HEK293T (cell line): ENCODE measurements at regions not wholly inside any gene's neighbourhood (a gene's known extent, or its start where the extent isn't known, plus 50 kb on each side); places are given as distances from the start of the nearest gene placed in this dataset.
A peak's percentile ranks its signal among the peaks of the same experiment; 100 is the strongest.

Experiments used
- CTCF ChIA-PET: fragments of 350-600 bp; formaldehyde crosslinking; extraction: SDS; loops from one replicate; lab custom pipeline; 2021; ENCODE audit warnings: antibody characterized with exemption, inconsistent platforms; lab: Yijun Ruan, JAX
- POLR2A ChIA-PET: fragments of 350-600 bp; formaldehyde crosslinking; extraction: SDS; loops from one replicate; lab custom pipeline; 2020; ENCODE audit warnings: antibody characterized with exemption, inconsistent platforms; lab: Yijun Ruan, JAX
- DNase-seq: peaks from one replicate; pipeline ENCODE4 v3.0.0; 2012; ENCODE audit warnings: mixed read lengths; ENCODE audit errors: extremely low spot score
- ARNT ChIP-seq: fragments of 450-650 bp; IDR thresholded peaks from 2 replicates; pipeline ENCODE4 v1.6.1; 2017; ENCODE audit warnings: mild to moderate bottlenecking
- BHLHE40 ChIP-seq: fragments of 450-650 bp; IDR thresholded peaks from 2 replicates; pipeline ENCODE4 v1.6.1; 2016; ENCODE audit warnings: mild to moderate bottlenecking, moderate library complexity, borderline replicate concordance
- CTBP1 ChIP-seq: fragments of 450-650 bp; IDR thresholded peaks from 2 replicates; pipeline ENCODE4 v1.6.1; 2016; ENCODE audit warnings: borderline replicate concordance
- ELF4 ChIP-seq: fragments of 450-650 bp; IDR thresholded peaks from 2 replicates; pipeline ENCODE4 v1.6.1; 2017; ENCODE audit warnings: antibody characterized with exemption
- FOXA1 ChIP-seq: fragments of 450-650 bp; IDR thresholded peaks from 2 replicates; pipeline ENCODE4 v1.6.1; 2016; ENCODE audit warnings: mild to moderate bottlenecking
- FOXK2 ChIP-seq: fragments of 450-650 bp; IDR thresholded peaks from 2 replicates; pipeline ENCODE4 v1.6.1; 2016; ENCODE audit warnings: mild to moderate bottlenecking
- FOXM1 ChIP-seq: fragments of 450-650 bp; IDR thresholded peaks from 2 replicates; pipeline ENCODE4 v1.6.1; 2017; ENCODE audit warnings: mild to moderate bottlenecking, borderline replicate concordance
- HDGF ChIP-seq: fragments of 450-650 bp; IDR thresholded peaks from 2 replicates; pipeline ENCODE4 v1.6.1; 2017; ENCODE audit warnings: antibody characterized with exemption, borderline replicate concordance
- L3MBTL2 ChIP-seq: fragments of 450-650 bp; conservative IDR thresholded peaks from 2 replicates; pipeline ENCODE4 v1.6.1; 2016; ENCODE audit warnings: mild to moderate bottlenecking
- LEF1 ChIP-seq: fragments of 450-650 bp; IDR thresholded peaks from 2 replicates; pipeline ENCODE4 v1.6.1; 2017; ENCODE audit warnings: mild to moderate bottlenecking, borderline replicate concordance
- NFRKB ChIP-seq: fragments of 450-650 bp; IDR thresholded peaks from 2 replicates; pipeline ENCODE4 v1.6.1; 2016; ENCODE audit warnings: mild to moderate bottlenecking, moderate library complexity
- SP1 ChIP-seq: fragments of 450-650 bp; IDR thresholded peaks from 2 replicates; pipeline ENCODE4 v1.6.1; 2017
- SUZ12 ChIP-seq: fragments of 450-650 bp; IDR thresholded peaks from 2 replicates; pipeline ENCODE4 v1.6.1; 2016; ENCODE audit warnings: mild to moderate bottlenecking
- TARDBP ChIP-seq: fragments of 450-650 bp; IDR thresholded peaks from 2 replicates; pipeline ENCODE4 v1.6.1; 2016
- ZNF384 ChIP-seq: fragments of 450-650 bp; IDR thresholded peaks from 2 replicates; pipeline ENCODE4 v1.6.1; 2016
- TF ChIP-seq, protein P1 (sequence below): fragments of 450-650 bp; IDR thresholded peaks from 2 replicates; pipeline ENCODE4 v1.6.1; 2016

- POLR2A ChIA-PET = no interaction called here
- CTCF ChIA-PET = interaction anchor here (3.7 kb wide), 1 partner anchor 107 kb away, joined by 11 read pairs; no protein-coding TSS in a partner anchor
- no peak for DNase-seq
- TF ChIP-seq BHLHE40 (no peak), FOXA1 (no peak), L3MBTL2 (no peak), HDGF (no peak), FOXM1 (no peak), FOXK2 (no peak), SUZ12 (no peak)
- TF ChIP-seq, protein P1, sequence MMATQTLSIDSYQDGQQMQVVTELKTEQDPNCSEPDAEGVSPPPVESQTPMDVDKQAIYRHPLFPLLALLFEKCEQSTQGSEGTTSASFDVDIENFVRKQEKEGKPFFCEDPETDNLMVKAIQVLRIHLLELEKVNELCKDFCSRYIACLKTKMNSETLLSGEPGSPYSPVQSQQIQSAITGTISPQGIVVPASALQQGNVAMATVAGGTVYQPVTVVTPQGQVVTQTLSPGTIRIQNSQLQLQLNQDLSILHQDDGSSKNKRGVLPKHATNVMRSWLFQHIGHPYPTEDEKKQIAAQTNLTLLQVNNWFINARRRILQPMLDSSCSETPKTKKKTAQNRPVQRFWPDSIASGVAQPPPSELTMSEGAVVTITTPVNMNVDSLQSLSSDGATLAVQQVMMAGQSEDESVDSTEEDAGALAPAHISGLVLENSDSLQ = no peak
These were observed 64.7 kb downstream of the HYCC1 start for GRCh38 chr7:22949221-22949620.

GRCh38 chr7:22948770-22949169, 65.2 kb downstream of the HYCC1 start:
- ChIA-PET CTCF (no interaction called here), POLR2A (no interaction called here)
- no peak for DNase-seq
- TF ChIP-seq, protein P1 = peak; percentile 71
- TF ChIP-seq ARNT = no peak

GRCh38 chr7:22945584-22945983, 68.3 kb downstream of the HYCC1 start:
- ChIA-PET POLR2A (no interaction called here), CTCF (no interaction called here)
- TF ChIP-seq L3MBTL2 (no peak), SP1 (no peak), SUZ12 (no peak), FOXK2 (no peak), NFRKB (no peak), BHLHE40 (no peak), FOXA1 (no peak)
- TF ChIP-seq, protein P1 = no peak
- no peak for DNase-seq

DNA sequence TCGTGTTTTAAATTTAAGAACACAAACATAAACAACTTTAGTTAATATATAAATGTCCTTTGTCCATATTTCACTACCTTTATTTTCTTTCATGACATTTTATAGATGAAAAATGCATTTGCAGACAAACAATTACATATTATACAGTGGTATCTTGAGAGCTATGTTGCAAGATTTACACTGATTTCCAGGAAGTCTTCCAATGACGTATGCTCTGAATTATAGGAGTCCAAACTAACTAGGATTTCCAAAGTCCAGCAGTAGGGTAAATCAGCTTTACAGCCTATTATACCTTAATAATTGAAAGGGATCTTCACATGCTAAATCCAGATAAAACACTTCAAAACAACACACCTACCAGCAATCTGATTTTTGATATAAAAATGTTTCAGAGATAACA, 69.4 kb downstream of the HYCC1 start:
- ChIA-PET POLR2A (no interaction called here), CTCF (interaction anchor here (0.7 kb wide), 1 partner anchor 158 kb away, joined by 4 read pairs; no protein-coding TSS in a partner anchor)
- DNase-seq = no peak
- TF ChIP-seq CTBP1 = no peak
- no peak for TF ChIP-seq TARDBP
- no peak for TF ChIP-seq LEF1
- no peak for TF ChIP-seq NFRKB
- TF ChIP-seq SUZ12 = no peak
- no peak for TF ChIP-seq ARNT
- TF ChIP-seq L3MBTL2 = no peak
- TF ChIP-seq HDGF = no peak
- TF ChIP-seq FOXA1 = no peak
- no peak for TF ChIP-seq BHLHE40
- TF ChIP-seq FOXK2 = no peak
- TF ChIP-seq FOXM1 = no peak
- TF ChIP-seq SP1 = no peak
- TF ChIP-seq ELF4 = no peak
- no peak for TF ChIP-seq ZNF384
- TF ChIP-seq, protein P1 = no peak

DNA sequence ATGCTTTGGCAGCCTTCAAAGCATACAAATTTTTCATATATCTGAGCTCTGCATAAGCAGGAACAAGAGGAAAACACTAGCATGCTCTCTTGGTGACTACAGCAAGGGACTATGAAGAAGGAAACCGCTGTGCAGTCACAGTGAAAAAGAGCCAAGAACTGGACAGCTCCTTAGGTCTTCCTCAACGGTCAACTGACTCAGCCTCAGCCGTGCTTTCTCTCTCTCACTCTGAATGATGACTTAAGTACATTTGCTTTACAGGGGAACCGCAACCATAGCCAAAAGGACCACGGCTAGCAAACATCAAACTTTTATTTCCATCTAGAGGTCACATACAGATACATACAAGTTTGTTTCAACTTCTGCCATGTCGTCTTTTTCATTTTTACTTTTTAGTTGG, 69.9 kb downstream of the HYCC1 start:
- DNase-seq = no peak
- ChIA-PET CTCF (no interaction called here), POLR2A (interaction anchor here (1.1 kb wide), 1 partner anchor 355 kb away, joined by 3 read pairs; the partner anchor contains the start of gene MALSU1)
- TF ChIP-seq SP1 = no peak
- no peak for TF ChIP-seq TARDBP
- no peak for TF ChIP-seq BHLHE40
- TF ChIP-seq FOXM1 = no peak
- TF ChIP-seq NFRKB = no peak
- TF ChIP-seq ELF4 = no peak
- no peak for TF ChIP-seq L3MBTL2
- TF ChIP-seq ZNF384 = no peak
- no peak for TF ChIP-seq FOXK2
- TF ChIP-seq FOXA1 = no peak
- no peak for TF ChIP-seq HDGF
- no peak for TF ChIP-seq ARNT
- TF ChIP-seq SUZ12 = no peak
- no peak for TF ChIP-seq CTBP1
- TF ChIP-seq LEF1 = no peak
- TF ChIP-seq, protein P1 = no peak

DNA sequence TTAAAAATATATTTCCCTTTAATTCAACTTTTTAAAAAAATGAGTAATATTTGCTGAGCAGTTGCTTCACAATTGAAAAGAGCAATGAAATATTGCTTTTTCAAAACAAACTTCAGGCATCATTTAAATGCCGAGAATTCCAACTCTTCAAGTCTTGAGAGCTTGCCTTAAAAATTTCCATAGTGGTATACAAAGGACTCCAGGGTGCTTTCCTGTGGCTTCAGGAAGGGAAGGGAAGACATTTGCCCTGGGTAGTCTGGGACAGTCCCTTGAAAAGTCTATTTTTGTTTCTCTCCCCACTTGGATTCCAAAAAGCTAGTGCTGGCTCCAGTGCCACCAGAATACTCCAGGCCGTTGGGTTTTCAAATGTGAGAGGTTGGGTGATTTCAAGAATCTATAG, 71.7 kb downstream of the HYCC1 start:
- ChIA-PET CTCF (no interaction called here), POLR2A (no interaction called here)
- no peak for DNase-seq
- TF ChIP-seq ELF4 (no peak), LEF1 (no peak), SP1 (no peak), FOXK2 (no peak), NFRKB (no peak), FOXA1 (no peak), CTBP1 (no peak), TARDBP (no peak), FOXM1 (no peak), HDGF (no peak), BHLHE40 (no peak), ARNT (no peak), L3MBTL2 (no peak), ZNF384 (no peak), SUZ12 (no peak)
- TF ChIP-seq, protein P1 = no peak
